Sigmoid colon (tissue), 6 donors: ENCODE measurements at regions not wholly inside any gene's neighbourhood (a gene's known extent, or its start where the extent isn't known, plus 50 kb on each side); places are given as distances from the start of the nearest gene placed in this dataset.

Experiments used
- DNase-seq: peaks from one replicate; pipeline ENCODE4 v3.0.0-alpha.2; 2019
- H3K27ac ChIP-seq, 4 donors: fragments of 200-600 bp; sonication (generic); one replicate each; pipeline ENCODE4 v1.5.1; 2016 to 2019; ENCODE audit warnings: mild to moderate bottlenecking in 1 of 4
- H3K27me3 ChIP-seq, 3 donors: fragments of 200-600 bp; sonication (generic); one replicate each; pipeline ENCODE4 v1.5.1; 2019; ENCODE audit warnings: mild to moderate bottlenecking in 1 of 3
- H3K36me3 ChIP-seq, 4 donors: fragments of 200-600 bp; sonication (generic); one replicate each; pipeline ENCODE4 v1.5.1; 2016 to 2019
- H3K4me1 ChIP-seq, 4 donors: fragments of 200-600 bp; sonication (generic); one replicate each; pipeline ENCODE4 v1.5.1; 2017 to 2019
- H3K4me3 ChIP-seq, 4 donors: fragments of 200-600 bp; sonication (generic); one replicate each; pipeline ENCODE4 v1.5.1; 2017 to 2019; ENCODE audit warnings: mild to moderate bottlenecking in 2 of 4, moderate library complexity in 1 of 4
- H3K9me3 ChIP-seq, 4 donors: fragments of 200-600 bp in 3 of 4; sonication (generic) in 3 of 4; one replicate each; pipeline versions ENCODE4 v1.5.1 to v1.6.1; 2013 to 2019
- CTCF ChIP-seq, 4 experiments: fragments of 450-650 bp in 3 of 4; fragments of 200-600 bp in 1 of 4; IDR thresholded peaks; one replicate each; pipeline ENCODE4 v1.5.1; 2016 to 2019; ENCODE audit warnings: antibody characterized with exemption in 4 of 4, mild to moderate bottlenecking in 3 of 4, moderate library complexity in 2 of 4
- EP300 ChIP-seq, 4 donors: sonication (generic); formaldehyde crosslinking; IDR thresholded peaks; one replicate each; pipeline ENCODE4 v1.6.1; 2017; ENCODE audit warnings: antibody characterized with exemption in 4 of 4
- POLR2A ChIP-seq, 2 donors: fragments of 450-650 bp; IDR thresholded peaks; one replicate each; pipeline ENCODE4 v1.6.1; 2016; ENCODE audit warnings: antibody characterized with exemption in 2 of 2, mild to moderate bottlenecking in 2 of 2, moderate library complexity in 2 of 2
- POLR2AphosphoS5 ChIP-seq, 4 donors: sonication (generic); formaldehyde crosslinking; IDR thresholded peaks; one replicate each; pipeline ENCODE4 v1.6.1; 2017; ENCODE audit warnings: antibody characterized with exemption in 4 of 4
- WGBS, 2 donors: extraction: QIAGEN DNeasy Blood & Tissue Kit; methylation state at CpG; one replicate each; pipeline ENCODE4 v1.1.7; 2013; 5-methylcytosine and 5-hydroxymethylcytosine counted together
- intact Hi-C: fragments of 100-400 bp; cut with DNase I; formaldehyde crosslinking; loops from one replicate; pipeline ENCODE4 v1.15.1; 2023
- donor health status: healthy with polysubstance abuse.
- donor health status: healthy.

- Histone ChIP-seq H3K27ac (peak overlapping the region; percentile 64 to 79 (median 74)), H3K4me3 (no peak overlapping the region), H3K4me1 (peaks cover 0 to 24% (median 22%) of the 10 kb centered on the region in 4 donors), H3K27me3 (no peaks in the 10 kb centered on the region), H3K36me3 (no peaks in the 10 kb centered on the region), H3K9me3 (no peaks in the 10 kb centered on the region)
- WGBS, 2 donors = 70 to 79% methylated on average over 6 of the region's 6 CpGs
- TF ChIP-seq POLR2AphosphoS5 (IDR thresholded peaks at IDR 0.05) = no peak
- DNase-seq = no peak
- intact Hi-C loops = loop anchor here (5.0 kb wide), 1 partner anchor 265 kb away; no protein-coding TSS in a partner anchor
Observed at GRCh38 chr13:30141775-30142485, 165.4 kb downstream of the KATNAL1 start.

- no peak for TF ChIP-seq POLR2AphosphoS5 (IDR thresholded peaks at IDR 0.05)
- no peak for TF ChIP-seq CTCF (IDR thresholded peaks at IDR 0.05)
- TF ChIP-seq EP300 (IDR thresholded peaks at IDR 0.05) = no peak
- TF ChIP-seq POLR2A (IDR thresholded peaks at IDR 0.05) = no peak
- H3K27ac ChIP-seq = no peak overlapping the region
- H3K4me1 ChIP-seq = peaks cover 0 to 24% (median 22%) of the 10 kb centered on the region in 4 donors
- intact Hi-C loops = loop anchor here (5.0 kb wide), 1 partner anchor 266 kb away; no protein-coding TSS in a partner anchor
- H3K36me3 ChIP-seq = no peaks in the 10 kb centered on the region
- H3K27me3 ChIP-seq = no peaks in the 10 kb centered on the region
- no peak for DNase-seq
- H3K9me3 ChIP-seq = no peaks in the 10 kb centered on the region
- WGBS, 2 donors = 84% methylated on average over 12 of the region's 12 CpGs
- H3K4me3 ChIP-seq = no peak overlapping the region
Observed at GRCh38 chr13:30140973-30141372, 166.4 kb downstream of the KATNAL1 start.

DNA sequence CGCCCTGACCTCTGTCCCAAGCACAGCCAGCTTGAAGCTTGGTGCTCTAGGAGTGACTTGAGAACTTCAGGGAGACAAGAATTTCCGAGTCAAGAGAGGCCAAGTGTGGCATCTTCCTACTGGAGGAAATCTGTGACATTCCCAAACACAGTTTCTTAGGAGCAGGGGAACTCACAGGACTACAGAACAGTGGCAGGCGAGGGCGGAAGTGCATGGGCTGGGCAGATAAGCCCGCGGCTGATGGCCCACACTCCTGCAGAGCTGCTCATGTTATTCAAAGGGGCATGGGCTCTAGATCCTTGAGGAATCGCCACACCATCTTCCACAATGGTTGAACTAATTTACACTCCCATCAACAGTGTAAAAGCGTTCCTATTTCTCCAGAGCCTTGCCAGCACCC is 168.8 kb downstream of the KATNAL1 start:
- no peak for DNase-seq
- intact Hi-C loops = no loop called here
- H3K27ac ChIP-seq = no peak overlapping the region
- no peak overlapping the region for H3K4me3 ChIP-seq
- H3K9me3 ChIP-seq = no peaks in the 10 kb centered on the region
- no peaks in the 10 kb centered on the region for H3K36me3 ChIP-seq
- WGBS, 2 donors = 78% methylated on average over 8 of the region's 8 CpGs
- TF ChIP-seq POLR2AphosphoS5 (IDR thresholded peaks at IDR 0.05) (no peak), POLR2A (IDR thresholded peaks at IDR 0.05) (no peak), EP300 (IDR thresholded peaks at IDR 0.05) (no peak), CTCF (IDR thresholded peaks at IDR 0.05) (no peak)
- no peaks in the 10 kb centered on the region for H3K27me3 ChIP-seq
- peaks cover 0 to 25% (median 20%) of the 10 kb centered on the region in 4 donors for H3K4me1 ChIP-seq

- no peak overlapping the region for H3K27ac ChIP-seq
- DNase-seq = no peak
- TF ChIP-seq EP300 (IDR thresholded peaks at IDR 0.05) (no peak), POLR2AphosphoS5 (IDR thresholded peaks at IDR 0.05) (no peak), CTCF (IDR thresholded peaks at IDR 0.05) (no peak), POLR2A (IDR thresholded peaks at IDR 0.05) (no peak)
- H3K36me3 ChIP-seq = no peaks in the 10 kb centered on the region
- intact Hi-C loops = no loop called here
- H3K27me3 ChIP-seq = no peaks in the 10 kb centered on the region
- WGBS, 2 donors = 94 to 96% methylated on average over 5 of the region's 5 CpGs
- H3K4me1 ChIP-seq = peaks cover 0 to 21% (median 9%) of the 10 kb centered on the region in 4 donors
- H3K4me3 ChIP-seq = no peak overlapping the region
- H3K9me3 ChIP-seq = no peaks in the 10 kb centered on the region
Observed at GRCh38 chr13:30135868-30136267, 171.5 kb downstream of the KATNAL1 start.

GRCh38 chr13:30135351-30135750 is 172.0 kb downstream of the KATNAL1 start:
- Histone ChIP-seq H3K4me1 (peaks cover 0 to 21% (median 9%) of the 10 kb centered on the region in 4 donors), H3K36me3 (no peaks in the 10 kb centered on the region), H3K9me3 (no peaks in the 10 kb centered on the region), H3K27ac (no peak overlapping the region), H3K27me3 (no peaks in the 10 kb centered on the region), H3K4me3 (no peak overlapping the region)
- intact Hi-C loops = no loop called here
- TF ChIP-seq EP300 (IDR thresholded peaks at IDR 0.05) (no peak), POLR2A (IDR thresholded peaks at IDR 0.05) (no peak), CTCF (IDR thresholded peaks at IDR 0.05) (no peak), POLR2AphosphoS5 (IDR thresholded peaks at IDR 0.05) (no peak)
- WGBS, 2 donors = 93% methylated on average over 7 of the region's 7 CpGs
- DNase-seq = no peak
